HG02642 (cell line): ENCODE measurements at regions not wholly inside any gene's neighbourhood (a gene's known extent, or its start where the extent isn't known, plus 50 kb on each side); places are given as distances from the start of the nearest gene placed in this dataset.
A peak's percentile ranks its signal among the peaks of the same experiment; 100 is the strongest.

Experiments used
- ATAC-seq: cut with Tn5 transposase; IDR thresholded peaks from one replicate; pipeline ENCODE4 v1.9.1; 2021; ENCODE audit warnings: mild to moderate bottlenecking; ENCODE audit not compliant: unreplicated experiment, poor library complexity

GRCh38 chr2:8102470-8102869 lies 579.4 kb upstream of the ID2 start:
- ATAC-seq = no peak

- no peak for ATAC-seq
These were observed 578.7 kb upstream of the ID2 start for GRCh38 chr2:8103085-8103708.

DNA sequence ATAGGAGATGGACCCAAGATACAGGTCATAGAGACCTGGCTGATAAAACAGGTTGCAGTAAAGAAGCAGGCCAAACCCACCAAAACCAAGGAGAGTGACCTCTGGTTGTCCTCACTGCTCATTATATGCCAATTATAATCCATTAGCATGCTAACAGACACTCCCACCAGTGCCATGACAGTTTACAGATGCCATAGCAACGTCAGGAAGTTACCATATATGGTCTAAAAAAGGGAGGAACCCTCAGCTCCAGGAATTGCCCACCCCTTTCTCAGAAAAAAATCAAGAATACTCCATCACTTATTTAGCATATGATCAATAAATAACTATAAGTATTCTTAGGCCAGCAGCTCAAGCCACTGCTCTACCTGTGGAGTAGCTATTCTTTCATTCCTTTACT lies 574.7 kb upstream of the ID2 start:
- ATAC-seq = no peak

DNA sequence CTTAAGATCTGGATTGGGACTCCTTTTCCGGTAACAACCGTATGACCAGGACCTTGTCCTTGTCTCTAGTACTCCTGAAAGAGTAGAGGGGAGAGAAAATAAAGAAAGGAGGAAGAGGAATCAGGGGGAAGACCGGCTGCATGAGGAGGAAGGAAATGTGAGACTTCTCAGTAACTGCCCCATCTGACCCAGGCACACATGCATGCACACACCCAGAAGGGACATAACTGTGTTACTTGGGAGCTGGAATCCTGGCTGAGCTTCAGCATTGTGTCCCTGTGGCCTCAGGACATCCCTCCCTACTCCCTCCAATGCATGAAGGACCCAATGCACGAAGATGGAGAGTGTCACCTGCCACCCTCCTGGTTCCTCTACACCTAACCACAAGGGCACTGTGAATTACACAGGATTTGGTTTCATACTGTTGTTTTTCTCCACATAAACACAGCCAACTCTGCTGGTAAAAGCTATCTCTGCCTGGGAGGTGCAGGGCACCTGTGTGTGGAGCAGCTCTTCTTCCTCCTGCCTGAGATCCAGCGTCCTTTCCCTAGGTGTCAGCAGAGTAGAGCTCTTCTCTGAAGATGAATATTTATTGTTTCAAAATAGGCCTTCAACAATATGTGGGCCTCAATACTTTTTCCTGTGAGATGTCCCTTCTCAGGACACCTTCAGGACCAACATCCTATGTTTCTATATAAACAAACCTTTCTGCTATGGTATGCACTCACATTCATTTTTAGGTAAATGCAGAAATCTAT lies 574.1 kb upstream of the ID2 start:
- no peak for ATAC-seq

- no peak for ATAC-seq
These were observed 571.1 kb upstream of the ID2 start for GRCh38 chr2:8110716-8111115.

GRCh38 chr2:8111193-8111592 lies 570.7 kb upstream of the ID2 start:
- ATAC-seq = no peak

DNA sequence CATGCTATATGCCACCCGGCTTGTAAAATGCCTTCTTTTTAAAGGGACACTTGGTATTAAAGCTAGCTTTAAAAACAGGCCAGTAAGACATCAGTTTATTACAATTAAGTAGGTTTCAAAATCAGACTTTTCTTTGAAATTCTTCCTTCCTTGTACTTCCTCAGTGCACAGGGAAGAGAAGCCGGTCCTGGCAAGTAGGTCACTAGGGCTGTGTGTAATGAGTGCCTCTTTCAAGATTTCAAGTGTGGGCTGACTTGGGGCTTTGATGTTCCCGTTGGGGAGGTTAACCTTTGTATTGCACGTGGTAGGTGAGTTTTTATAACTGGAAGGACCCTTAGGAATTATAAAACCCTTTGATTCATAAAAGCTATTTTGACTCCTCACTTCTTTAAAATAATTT lies 566.4 kb upstream of the ID2 start:
- ATAC-seq = no peak

DNA sequence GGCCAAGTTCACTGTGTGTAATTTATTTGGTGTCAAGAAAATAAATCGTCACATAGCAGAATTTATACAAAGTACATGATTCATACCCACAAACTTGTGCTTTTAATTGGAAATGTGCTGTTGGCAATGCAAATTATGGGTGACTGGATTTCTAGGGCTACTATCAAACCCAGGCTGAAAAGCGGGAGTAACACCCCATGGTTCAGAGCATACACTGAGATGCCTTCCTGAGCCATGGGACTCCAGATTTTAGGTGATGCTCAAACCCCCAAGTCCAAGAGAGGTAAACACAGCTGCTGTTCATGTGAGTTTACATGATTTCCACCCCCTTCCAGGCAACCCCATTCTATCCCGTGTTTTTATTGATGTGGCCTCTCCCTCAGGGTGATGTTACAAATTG lies 565.9 kb upstream of the ID2 start:
- ATAC-seq = no peak

DNA sequence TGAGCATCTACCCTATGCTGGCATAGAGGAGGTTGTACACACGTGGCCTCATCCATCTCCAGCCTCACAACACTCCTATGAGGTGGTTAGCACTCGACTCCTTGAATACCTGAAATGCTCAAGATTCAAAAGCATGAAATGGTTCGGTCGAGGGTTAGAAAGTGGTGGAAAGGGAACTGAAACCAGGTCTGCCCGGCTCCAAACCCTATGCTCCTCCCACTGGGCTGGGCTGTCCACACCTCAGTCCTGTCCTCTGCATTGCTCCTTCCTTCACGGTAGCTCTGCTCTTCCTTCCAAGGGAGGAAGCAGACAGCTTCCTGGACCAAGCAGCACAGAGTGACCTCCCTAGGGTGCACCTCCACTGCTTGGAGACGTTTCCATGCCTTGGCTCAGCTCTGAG lies 565.2 kb upstream of the ID2 start:
- ATAC-seq = peak; percentile 96

DNA sequence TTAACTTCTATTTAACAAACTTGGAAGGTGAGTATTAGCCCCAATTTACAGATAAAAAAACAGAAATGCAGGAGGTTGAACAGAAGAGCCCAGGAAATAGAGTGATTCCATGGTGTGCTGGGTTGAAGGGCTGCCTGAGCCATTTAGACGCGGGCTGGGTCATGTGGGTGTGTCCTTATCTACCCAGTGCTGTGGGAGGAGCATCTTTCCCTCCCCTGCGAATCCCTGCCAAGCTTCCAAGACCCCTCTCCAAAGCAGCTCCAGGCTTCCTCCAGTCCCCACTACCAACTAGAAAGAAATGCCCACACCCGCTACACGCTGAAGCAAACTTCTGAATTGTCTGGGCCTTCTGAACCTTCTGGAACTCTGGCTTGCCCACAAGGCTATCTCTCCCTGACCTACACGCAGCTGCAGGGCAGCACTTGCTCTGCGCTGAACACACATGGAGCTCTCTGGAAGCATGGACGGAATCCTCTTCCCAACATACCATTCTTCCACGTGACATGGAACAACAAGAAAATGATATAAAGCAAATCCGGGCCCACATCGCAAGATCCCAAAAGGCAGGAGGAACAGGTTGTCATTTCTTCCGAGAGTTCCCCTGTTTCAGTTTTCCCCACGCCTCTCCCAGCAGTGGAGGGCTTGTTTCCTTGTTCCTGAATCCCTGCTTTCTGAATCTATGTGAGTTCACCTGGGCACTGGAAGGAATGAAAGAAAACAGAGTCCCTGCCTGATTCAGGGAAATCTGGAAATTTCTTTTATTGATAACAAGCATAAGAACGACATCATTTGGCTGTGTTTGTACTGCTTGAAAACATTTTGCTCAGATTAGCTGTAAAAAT lies 562.7 kb upstream of the ID2 start:
- no peak for ATAC-seq

DNA sequence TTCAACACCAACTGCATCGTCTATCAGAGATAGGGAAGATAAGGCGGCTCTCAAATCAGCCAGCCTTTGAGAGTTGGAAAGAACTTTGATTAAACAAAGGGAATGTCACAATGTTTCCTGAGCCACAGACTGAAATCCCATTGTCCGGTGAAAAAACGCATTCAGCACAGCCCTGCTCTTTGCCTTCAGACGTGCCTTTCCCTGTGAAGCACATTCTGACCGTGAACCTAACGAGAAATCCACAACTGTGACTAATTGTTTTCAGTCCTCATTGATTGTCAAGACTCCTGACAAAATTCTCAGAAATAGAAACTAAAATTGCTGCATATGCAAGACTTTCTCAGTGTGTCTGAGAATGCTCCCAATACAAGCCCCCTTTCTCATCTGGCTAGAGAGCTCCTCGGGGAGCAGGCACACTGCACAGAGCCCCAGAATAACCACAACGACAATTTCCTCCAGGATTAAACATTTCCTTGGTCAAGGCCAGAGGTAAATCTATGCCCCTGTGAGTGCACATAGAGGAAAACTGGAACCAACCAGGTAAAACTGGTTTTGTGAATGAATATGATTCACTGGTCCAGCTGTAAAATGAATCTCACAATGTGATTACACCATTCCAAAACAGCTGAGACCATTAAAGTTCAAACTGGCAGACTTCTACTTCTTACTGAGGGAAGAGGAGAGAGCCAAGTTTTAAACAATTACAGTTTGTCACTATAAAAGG lies 561.9 kb upstream of the ID2 start:
- ATAC-seq = no peak

GRCh38 chr2:8120506-8120860 lies 561.4 kb upstream of the ID2 start:
- ATAC-seq = no peak

DNA sequence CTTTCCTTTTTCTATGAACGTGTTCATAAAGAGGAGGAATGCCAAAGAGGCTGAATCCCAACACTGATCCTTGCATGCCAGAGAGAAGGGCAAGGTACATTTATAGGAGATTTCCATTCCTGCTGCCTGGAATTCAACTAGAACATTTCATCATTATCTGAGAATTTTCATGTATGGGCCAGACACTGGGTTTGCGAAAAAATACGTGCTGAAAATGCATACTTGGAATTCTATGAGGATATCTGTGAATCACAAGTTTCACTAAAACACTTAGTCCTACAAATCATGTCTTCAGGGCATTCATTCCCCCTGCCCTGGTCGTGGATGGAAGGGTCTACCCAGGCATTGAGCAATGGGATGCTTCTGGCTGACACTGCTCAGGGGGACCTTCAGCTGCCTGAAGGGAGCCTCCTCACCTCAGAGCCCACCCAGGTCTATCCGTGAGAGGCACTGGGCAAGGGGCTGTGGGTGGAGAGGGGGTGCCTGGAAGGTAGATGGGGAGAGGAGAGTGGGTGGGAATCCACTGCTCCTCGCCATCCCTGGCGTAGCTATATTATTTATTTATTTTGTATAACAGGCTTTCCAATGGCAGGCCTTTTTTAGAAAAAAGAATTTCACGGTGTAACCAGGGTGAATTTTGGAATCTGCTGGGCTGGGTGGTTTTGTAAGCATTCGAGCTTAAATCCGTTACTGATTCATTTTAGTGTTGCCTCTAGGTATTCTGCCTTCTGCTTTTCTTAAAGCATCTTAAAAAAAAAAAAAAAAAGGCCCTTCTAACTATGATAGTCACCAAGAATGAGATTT lies 560.6 kb upstream of the ID2 start:
- no peak for ATAC-seq

- ATAC-seq = no peak
These were observed 559.9 kb upstream of the ID2 start for GRCh38 chr2:8121826-8122513.

DNA sequence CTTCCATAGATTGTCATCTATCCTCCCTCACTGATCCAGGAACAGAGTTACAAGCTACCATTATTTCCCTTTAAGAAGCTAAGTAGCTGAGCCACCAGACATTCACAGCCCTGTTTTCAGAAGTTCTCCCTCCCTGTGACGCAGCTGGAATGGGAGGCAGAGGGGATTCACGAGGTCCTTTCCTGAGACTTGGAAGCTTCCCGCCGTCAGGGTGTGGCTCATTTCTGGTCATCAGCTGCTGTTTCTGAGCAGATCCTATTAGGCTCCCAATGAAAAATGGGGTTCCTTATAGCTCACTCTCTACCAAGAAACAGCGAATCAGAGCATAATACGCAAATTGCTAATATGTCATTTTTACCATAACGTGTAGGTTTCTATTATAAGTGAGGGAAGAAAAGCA lies 559.3 kb upstream of the ID2 start:
- no peak for ATAC-seq

DNA sequence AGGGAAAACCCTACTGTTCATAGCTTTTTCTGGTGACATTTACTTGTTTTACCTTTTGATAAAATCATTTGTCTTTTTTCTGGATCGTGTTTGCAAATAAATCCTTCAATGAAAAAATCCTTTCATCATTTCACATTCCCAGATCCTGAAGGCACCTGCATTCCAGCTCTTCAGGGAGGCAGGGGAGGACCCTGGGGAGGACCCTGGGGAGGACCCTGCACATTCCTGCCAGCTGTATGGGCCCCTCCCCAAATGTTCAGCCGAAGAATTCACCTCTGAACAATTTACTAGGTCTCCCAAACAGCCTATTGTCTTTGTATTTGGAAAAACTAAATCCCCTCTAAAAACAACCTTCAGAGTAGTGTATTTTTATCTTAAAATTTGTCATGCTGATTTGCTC lies 558.4 kb upstream of the ID2 start:
- ATAC-seq = no peak

- ATAC-seq = no peak
These were observed 555.8 kb upstream of the ID2 start for GRCh38 chr2:8125741-8126711.

DNA sequence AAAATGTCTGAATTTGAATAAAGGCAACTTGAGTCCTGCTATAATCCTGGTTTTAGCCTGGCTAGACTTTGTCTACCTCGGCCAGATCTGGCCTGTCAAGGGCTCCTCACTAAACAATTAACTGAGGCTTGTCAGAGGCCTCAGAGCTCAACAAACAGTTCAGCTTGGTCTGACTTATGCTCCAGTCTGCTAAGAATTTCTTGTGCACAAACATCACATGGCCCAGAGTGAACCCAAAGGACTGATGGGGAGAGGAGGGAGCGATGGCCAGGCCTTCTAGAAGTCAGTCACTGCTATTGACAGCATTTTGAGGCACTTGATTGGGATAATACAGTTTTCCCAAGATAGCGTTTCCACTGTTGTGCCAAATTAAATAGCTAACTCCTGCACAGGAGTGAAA lies 555.1 kb upstream of the ID2 start:
- no peak for ATAC-seq
